22Rv1 (cell line): ENCODE measurements at regions not wholly inside any gene's neighbourhood (a gene's known extent, or its start where the extent isn't known, plus 50 kb on each side); places are given as distances from the start of the nearest gene placed in this dataset.

Experiments used
- ZFX ChIP-seq: fragments of 450-650 bp; IDR thresholded peaks from 2 replicates; pipeline ENCODE4 v1.6.1; 2017; ENCODE audit warnings: antibody characterized with exemption, borderline replicate concordance
- TF ChIP-seq, protein P1 (sequence below): fragments of 450-650 bp; IDR thresholded peaks from 2 replicates; pipeline ENCODE4 v1.5.1; 2017; ENCODE audit warnings: mild to moderate bottlenecking

- TF ChIP-seq, protein P1, sequence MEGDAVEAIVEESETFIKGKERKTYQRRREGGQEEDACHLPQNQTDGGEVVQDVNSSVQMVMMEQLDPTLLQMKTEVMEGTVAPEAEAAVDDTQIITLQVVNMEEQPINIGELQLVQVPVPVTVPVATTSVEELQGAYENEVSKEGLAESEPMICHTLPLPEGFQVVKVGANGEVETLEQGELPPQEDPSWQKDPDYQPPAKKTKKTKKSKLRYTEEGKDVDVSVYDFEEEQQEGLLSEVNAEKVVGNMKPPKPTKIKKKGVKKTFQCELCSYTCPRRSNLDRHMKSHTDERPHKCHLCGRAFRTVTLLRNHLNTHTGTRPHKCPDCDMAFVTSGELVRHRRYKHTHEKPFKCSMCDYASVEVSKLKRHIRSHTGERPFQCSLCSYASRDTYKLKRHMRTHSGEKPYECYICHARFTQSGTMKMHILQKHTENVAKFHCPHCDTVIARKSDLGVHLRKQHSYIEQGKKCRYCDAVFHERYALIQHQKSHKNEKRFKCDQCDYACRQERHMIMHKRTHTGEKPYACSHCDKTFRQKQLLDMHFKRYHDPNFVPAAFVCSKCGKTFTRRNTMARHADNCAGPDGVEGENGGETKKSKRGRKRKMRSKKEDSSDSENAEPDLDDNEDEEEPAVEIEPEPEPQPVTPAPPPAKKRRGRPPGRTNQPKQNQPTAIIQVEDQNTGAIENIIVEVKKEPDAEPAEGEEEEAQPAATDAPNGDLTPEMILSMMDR, result no peak
- no peak for TF ChIP-seq ZFX
Observed at GRCh38 chr20:50278684-50279531, 88.3 kb downstream of the CEBPB start.
